ENCODE measurements at regions not wholly inside any gene's neighbourhood (a gene's known extent, or its start where the extent isn't known, plus 50 kb on each side); places are given as distances from the start of the nearest gene placed in this dataset.
"Not testable (repeated sequence)": the region's sequence is repeated elsewhere in the genome, so short reads cannot be mapped to it uniquely, and the experiment has no call there.

DNA sequence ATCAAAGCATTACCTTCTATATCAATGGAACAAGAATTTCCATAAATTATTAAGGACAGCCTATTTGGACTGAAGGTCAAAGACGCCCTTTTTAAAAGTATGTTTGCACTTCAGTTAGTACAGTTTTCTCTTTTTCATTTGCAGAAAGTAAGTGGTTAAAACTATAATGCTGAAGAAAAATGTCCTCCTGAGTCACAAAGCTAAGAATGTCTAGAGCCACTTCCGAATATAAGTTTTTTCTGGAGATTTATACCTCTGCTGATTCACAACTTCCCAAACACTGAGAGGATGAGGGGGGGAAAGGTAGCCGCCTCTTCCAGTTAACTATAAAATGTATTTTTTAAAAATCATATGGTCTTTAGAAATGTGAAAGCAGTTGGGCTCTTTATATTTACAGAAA is 84.9 kb downstream of the DUSP6 start:
- no peak overlapping the region for H3K4me3 ChIP-seq (ENCODE audit: low read depth, low read length)
- Mint-ChIP-seq H3K36me3 (ENCODE audit: insufficient read depth, unreplicated experiment) (no peaks in the 10 kb centered on the region), H3K4me3 (ENCODE audit: unreplicated experiment) (no peak overlapping the region), H3K27me3 (ENCODE audit: insufficient read depth, unreplicated experiment) (no peaks in the 10 kb centered on the region), H3K9me3 (ENCODE audit: unreplicated experiment) (no peaks in the 10 kb centered on the region), H3K27ac (ENCODE audit: unreplicated experiment) (no peak overlapping the region), H3K4me1 (ENCODE audit: low read depth, unreplicated experiment) (peaks cover 7% of the 10 kb centered on the region)
- TF ChIP-seq, protein P1, sequence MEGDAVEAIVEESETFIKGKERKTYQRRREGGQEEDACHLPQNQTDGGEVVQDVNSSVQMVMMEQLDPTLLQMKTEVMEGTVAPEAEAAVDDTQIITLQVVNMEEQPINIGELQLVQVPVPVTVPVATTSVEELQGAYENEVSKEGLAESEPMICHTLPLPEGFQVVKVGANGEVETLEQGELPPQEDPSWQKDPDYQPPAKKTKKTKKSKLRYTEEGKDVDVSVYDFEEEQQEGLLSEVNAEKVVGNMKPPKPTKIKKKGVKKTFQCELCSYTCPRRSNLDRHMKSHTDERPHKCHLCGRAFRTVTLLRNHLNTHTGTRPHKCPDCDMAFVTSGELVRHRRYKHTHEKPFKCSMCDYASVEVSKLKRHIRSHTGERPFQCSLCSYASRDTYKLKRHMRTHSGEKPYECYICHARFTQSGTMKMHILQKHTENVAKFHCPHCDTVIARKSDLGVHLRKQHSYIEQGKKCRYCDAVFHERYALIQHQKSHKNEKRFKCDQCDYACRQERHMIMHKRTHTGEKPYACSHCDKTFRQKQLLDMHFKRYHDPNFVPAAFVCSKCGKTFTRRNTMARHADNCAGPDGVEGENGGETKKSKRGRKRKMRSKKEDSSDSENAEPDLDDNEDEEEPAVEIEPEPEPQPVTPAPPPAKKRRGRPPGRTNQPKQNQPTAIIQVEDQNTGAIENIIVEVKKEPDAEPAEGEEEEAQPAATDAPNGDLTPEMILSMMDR (IDR thresholded peaks at IDR 0.05; ENCODE audit: insufficient read depth in 1 of 2, low read depth in 1 of 2, low read length in 1 of 2, severe bottlenecking in 1 of 2, unreplicated experiment in 1 of 2) = no peak
- ChIA-PET POLR2A (no interaction called here), CTCF (no interaction called here)
- H3K9me3 ChIP-seq = no peaks in the 10 kb centered on the region
- DNase-seq = no peak
- no peaks in the 10 kb centered on the region for H3K36me3 ChIP-seq (ENCODE audit: control insufficient read depth, insufficient read depth, low read length)
- H3K27me3 ChIP-seq (replicated peaks; ENCODE audit: control insufficient read depth, insufficient read depth, low read length) = no peaks in the 10 kb centered on the region
- BruUV-seq (replicated peaks) = no TSS peak
- intact Hi-C loops (cut with micrococcal nuclease; ENCODE audit: unreplicated experiment) = loop anchor here (10.0 kb wide), 1 partner anchor 213 kb away; no protein-coding TSS in a partner anchor
- H3K4me1 ChIP-seq = peaks cover 20% of the 10 kb centered on the region

DNA sequence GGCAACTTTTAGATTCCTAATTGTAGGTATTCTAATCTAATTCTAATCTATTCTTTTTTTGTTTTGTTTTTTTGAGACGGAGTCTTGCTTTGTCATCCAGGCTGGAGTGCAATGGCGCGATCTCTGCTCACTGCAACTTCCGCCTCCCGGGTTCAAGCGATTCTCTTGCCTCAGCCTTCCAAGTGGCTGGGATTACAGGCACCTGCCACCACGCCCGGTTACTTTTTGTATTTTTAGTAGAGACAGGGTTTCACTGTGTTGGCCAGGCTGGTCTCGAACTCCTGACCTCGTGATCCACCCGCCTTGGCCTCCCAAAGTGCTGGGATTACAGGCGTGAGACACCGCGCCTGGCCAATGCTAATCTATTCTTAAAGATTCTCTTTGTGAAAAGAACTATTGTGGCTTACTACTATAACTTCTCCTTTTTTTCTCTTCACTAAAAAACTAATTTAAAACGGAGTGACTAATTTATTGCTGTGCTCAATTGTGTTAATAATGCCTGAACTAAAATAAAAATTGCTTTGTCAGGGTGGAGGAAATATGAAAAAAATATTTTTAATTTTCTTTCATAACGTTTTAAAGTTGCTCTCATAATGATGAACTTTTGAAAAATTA is 85.6 kb downstream of the DUSP6 start:
- H3K27me3 Mint-ChIP-seq (ENCODE audit: insufficient read depth, unreplicated experiment); H3K4me3 Mint-ChIP-seq (ENCODE audit: unreplicated experiment); H3K4me3 ChIP-seq (ENCODE audit: low read depth, low read length); H3K27ac Mint-ChIP-seq (ENCODE audit: unreplicated experiment); H3K36me3 Mint-ChIP-seq (ENCODE audit: insufficient read depth, unreplicated experiment); POLR2A ChIA-PET; DNase-seq; H3K36me3 ChIP-seq (ENCODE audit: control insufficient read depth, insufficient read depth, low read length); H3K9me3 Mint-ChIP-seq (ENCODE audit: unreplicated experiment); H3K9me3 ChIP-seq; H3K4me1 Mint-ChIP-seq (ENCODE audit: low read depth, unreplicated experiment); BruUV-seq (replicated peaks); CTCF ChIA-PET; H3K27me3 ChIP-seq (replicated peaks; ENCODE audit: control insufficient read depth, insufficient read depth, low read length): not testable (repeated sequence)
- H3K4me1 ChIP-seq = peaks cover 27% of the 10 kb centered on the region
- intact Hi-C loops (cut with micrococcal nuclease; ENCODE audit: unreplicated experiment) = loop anchor here (10.0 kb wide), 1 partner anchor 212 kb away; no protein-coding TSS in a partner anchor

GRCh38 chr12:89264837-89265236 is 87.5 kb downstream of the DUSP6 start:
- H3K27me3 ChIP-seq (replicated peaks; ENCODE audit: control insufficient read depth, insufficient read depth, low read length) = no peaks in the 10 kb centered on the region
- H3K4me1 Mint-ChIP-seq (ENCODE audit: low read depth, unreplicated experiment) = peaks cover 7% of the 10 kb centered on the region
- no peak overlapping the region for H3K4me3 ChIP-seq (ENCODE audit: low read depth, low read length)
- ChIA-PET POLR2A (no interaction called here), CTCF (no interaction called here)
- peaks cover 27% of the 10 kb centered on the region for H3K4me1 ChIP-seq
- TF ChIP-seq, protein P1 (IDR thresholded peaks at IDR 0.05; ENCODE audit: insufficient read depth in 1 of 2, low read depth in 1 of 2, low read length in 1 of 2, severe bottlenecking in 1 of 2, unreplicated experiment in 1 of 2) = no peak
- no peaks in the 10 kb centered on the region for H3K36me3 Mint-ChIP-seq (ENCODE audit: insufficient read depth, unreplicated experiment)
- H3K27me3 Mint-ChIP-seq (ENCODE audit: insufficient read depth, unreplicated experiment) = no peaks in the 10 kb centered on the region
- H3K36me3 ChIP-seq (ENCODE audit: control insufficient read depth, insufficient read depth, low read length) = no peaks in the 10 kb centered on the region
- no peak for DNase-seq
- H3K9me3 ChIP-seq = no peaks in the 10 kb centered on the region
- no peaks in the 10 kb centered on the region for H3K9me3 Mint-ChIP-seq (ENCODE audit: unreplicated experiment)
- no peak overlapping the region for H3K27ac Mint-ChIP-seq (ENCODE audit: unreplicated experiment)
- intact Hi-C loops (cut with micrococcal nuclease; ENCODE audit: unreplicated experiment) = loop anchor here (10.0 kb wide), 1 partner anchor 210 kb away; no protein-coding TSS in a partner anchor
- no peak overlapping the region for H3K4me3 Mint-ChIP-seq (ENCODE audit: unreplicated experiment)
- no TSS peak for BruUV-seq (replicated peaks)

Measured in Caco-2 (cell line).